Upper lobe of right lung (tissue), 1 donor: ENCODE measurements at regions not wholly inside any gene's neighbourhood (a gene's known extent, or its start where the extent isn't known, plus 50 kb on each side); places are given as distances from the start of the nearest gene placed in this dataset.

Source experiments
- ATAC-seq: fragments of 200-7000 bp; cut with Tn5 transposase; one replicate; pipeline ENCODE4 v1.9.1; 2020; ENCODE audit warnings: mild to moderate bottlenecking, moderate library complexity
- DNase-seq: peaks from one replicate; pipeline ENCODE4 v3.0.0-alpha.2; 2020
- H3K27ac ChIP-seq: fragments of 200-600 bp; one replicate; pipeline ENCODE4 v1.8.0; 2022
- H3K27me3 ChIP-seq: fragments of 200-600 bp; one replicate; pipeline ENCODE4 v1.8.0; 2022; ENCODE audit warnings: mild to moderate bottlenecking
- H3K36me3 ChIP-seq: fragments of 200-600 bp; one replicate; pipeline ENCODE4 v1.8.0; 2022
- H3K4me1 ChIP-seq: fragments of 200-600 bp; one replicate; pipeline ENCODE4 v1.8.0; 2022
- H3K4me3 ChIP-seq: fragments of 200-600 bp; one replicate; pipeline ENCODE4 v1.8.0; 2022; ENCODE audit warnings: mild to moderate bottlenecking
- H3K9me3 ChIP-seq: fragments of 200-600 bp; one replicate; pipeline ENCODE4 v1.8.0; 2022
- intact Hi-C: fragments of 100-400 bp; cut with DNase I; formaldehyde crosslinking; loops from one replicate; pipeline ENCODE4 v1.11.0; 2022
- TF ChIP-seq, protein P1 (sequence below): fragments of 200-600 bp; IDR thresholded peaks from one replicate; pipeline ENCODE4 v1.8.0; 2022; ENCODE audit warnings: antibody characterized with exemption
- donor health status: DM: no; HTN: yes; CAD: no; lungs with severe emphysema.

- peaks cover 5% of the 10 kb centered on the region for H3K9me3 ChIP-seq
- DNase-seq: no peak
- intact Hi-C loops: no loop called here
- no peak overlapping the region for H3K4me3 ChIP-seq
- H3K27me3 ChIP-seq: no peaks in the 10 kb centered on the region
- ATAC-seq: no peak
- no peaks in the 10 kb centered on the region for H3K4me1 ChIP-seq
- no peak overlapping the region for H3K27ac ChIP-seq
- TF ChIP-seq, protein P1, sequence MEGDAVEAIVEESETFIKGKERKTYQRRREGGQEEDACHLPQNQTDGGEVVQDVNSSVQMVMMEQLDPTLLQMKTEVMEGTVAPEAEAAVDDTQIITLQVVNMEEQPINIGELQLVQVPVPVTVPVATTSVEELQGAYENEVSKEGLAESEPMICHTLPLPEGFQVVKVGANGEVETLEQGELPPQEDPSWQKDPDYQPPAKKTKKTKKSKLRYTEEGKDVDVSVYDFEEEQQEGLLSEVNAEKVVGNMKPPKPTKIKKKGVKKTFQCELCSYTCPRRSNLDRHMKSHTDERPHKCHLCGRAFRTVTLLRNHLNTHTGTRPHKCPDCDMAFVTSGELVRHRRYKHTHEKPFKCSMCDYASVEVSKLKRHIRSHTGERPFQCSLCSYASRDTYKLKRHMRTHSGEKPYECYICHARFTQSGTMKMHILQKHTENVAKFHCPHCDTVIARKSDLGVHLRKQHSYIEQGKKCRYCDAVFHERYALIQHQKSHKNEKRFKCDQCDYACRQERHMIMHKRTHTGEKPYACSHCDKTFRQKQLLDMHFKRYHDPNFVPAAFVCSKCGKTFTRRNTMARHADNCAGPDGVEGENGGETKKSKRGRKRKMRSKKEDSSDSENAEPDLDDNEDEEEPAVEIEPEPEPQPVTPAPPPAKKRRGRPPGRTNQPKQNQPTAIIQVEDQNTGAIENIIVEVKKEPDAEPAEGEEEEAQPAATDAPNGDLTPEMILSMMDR: no peak
- no peaks in the 10 kb centered on the region for H3K36me3 ChIP-seq
Measured at GRCh38 chr9:107691664-107692063, 202.1 kb upstream of the KLF4 start.

DNA sequence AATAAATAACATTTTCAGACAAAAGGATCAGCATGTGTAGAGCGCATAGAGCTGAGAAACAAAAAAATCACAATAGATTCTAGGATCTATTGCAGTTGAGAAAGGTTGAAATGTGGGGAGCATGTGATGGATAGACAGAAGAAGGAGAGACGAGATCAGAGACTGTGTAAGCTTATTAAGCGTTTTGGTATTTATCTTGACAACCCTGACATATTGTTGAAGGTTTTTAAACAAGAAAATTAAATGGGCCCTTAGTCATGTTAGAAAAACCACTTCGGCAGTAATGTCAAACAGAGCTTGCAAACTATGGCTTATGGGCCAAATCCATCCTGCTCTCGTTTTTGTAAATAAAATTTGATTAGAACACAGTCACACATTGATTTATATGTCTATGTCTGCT is 200.5 kb upstream of the KLF4 start:
- ATAC-seq: no peak
- Histone ChIP-seq H3K4me3 (no peak overlapping the region), H3K36me3 (no peaks in the 10 kb centered on the region), H3K9me3 (peaks cover 5% of the 10 kb centered on the region), H3K27ac (no peak overlapping the region), H3K4me1 (no peaks in the 10 kb centered on the region), H3K27me3 (no peaks in the 10 kb centered on the region)
- intact Hi-C loops: no loop called here
- DNase-seq: no peak
- TF ChIP-seq, protein P1: no peak

GRCh38 chr9:107688728-107689127 is 199.2 kb upstream of the KLF4 start:
- intact Hi-C loops: no loop called here
- Histone ChIP-seq H3K9me3 (peaks cover 5% of the 10 kb centered on the region), H3K4me1 (no peaks in the 10 kb centered on the region), H3K36me3 (no peaks in the 10 kb centered on the region), H3K27me3 (no peaks in the 10 kb centered on the region), H3K27ac (no peak overlapping the region), H3K4me3 (no peak overlapping the region)
- no peak for ATAC-seq
- no peak for DNase-seq
- TF ChIP-seq, protein P1: no peak

DNA sequence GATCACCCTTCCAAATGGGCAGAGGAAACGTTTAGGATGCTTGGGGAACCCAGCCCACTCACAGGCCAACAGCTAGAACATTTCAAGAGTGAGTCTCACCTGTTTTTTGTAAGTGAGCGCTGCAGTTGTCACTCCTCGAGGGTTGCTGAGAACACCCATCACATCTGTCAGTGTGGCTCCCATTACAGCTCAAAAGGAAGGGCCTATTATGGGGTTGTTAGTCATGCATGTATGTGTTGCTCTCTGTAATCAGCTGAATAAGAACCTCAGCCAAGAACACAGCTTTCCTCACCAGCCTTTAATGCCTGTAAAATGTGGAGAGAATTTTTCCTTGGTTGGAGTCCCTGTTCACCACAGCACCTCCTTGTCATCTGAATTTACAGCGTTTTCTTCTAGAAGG is 196.3 kb upstream of the KLF4 start:
- H3K4me1 ChIP-seq: no peaks in the 10 kb centered on the region
- ATAC-seq: no peak
- H3K27ac ChIP-seq: no peak overlapping the region
- no peak for DNase-seq
- TF ChIP-seq, protein P1: no peak
- intact Hi-C loops: no loop called here
- H3K9me3 ChIP-seq: peaks cover 5% of the 10 kb centered on the region
- no peak overlapping the region for H3K4me3 ChIP-seq
- H3K36me3 ChIP-seq: no peaks in the 10 kb centered on the region
- no peaks in the 10 kb centered on the region for H3K27me3 ChIP-seq

- ATAC-seq: no peak
Measured at GRCh38 chr9:107685376-107685775, 195.8 kb upstream of the KLF4 start.

More at GRCh38 chr9:107685376-107685775, 195.8 kb upstream of the KLF4 start:
- H3K9me3 ChIP-seq: peaks cover 5% of the 10 kb centered on the region
- no peaks in the 10 kb centered on the region for H3K27me3 ChIP-seq
- H3K4me1 ChIP-seq: no peaks in the 10 kb centered on the region
- H3K27ac ChIP-seq: no peak overlapping the region
- H3K4me3 ChIP-seq: no peak overlapping the region
- intact Hi-C loops: no loop called here
- no peak for DNase-seq
- TF ChIP-seq, protein P1: no peak
- H3K36me3 ChIP-seq: no peaks in the 10 kb centered on the region
